Stomach (tissue), 4 donors: ENCODE measurements at regions not wholly inside any gene's neighbourhood (a gene's known extent, or its start where the extent isn't known, plus 50 kb on each side); places are given as distances from the start of the nearest gene placed in this dataset.
A peak's percentile ranks its signal among the peaks of the same experiment; 100 is the strongest.

Experiments used
- POLR2A ChIP-seq, 4 donors: fragments of 450-650 bp; IDR thresholded peaks; one replicate each; pipeline ENCODE4 v1.6.1; 2016; ENCODE audit warnings: antibody characterized with exemption in 4 of 4, control low read depth in 2 of 4, mild to moderate bottlenecking in 1 of 4, moderate library complexity in 1 of 4
- POLR2AphosphoS5 ChIP-seq, 3 donors: sonication (generic); formaldehyde crosslinking; IDR thresholded peaks; one replicate each; pipeline ENCODE4 v1.6.1; 2016; ENCODE audit warnings: antibody characterized with exemption in 3 of 3
- TF ChIP-seq, protein P1 (sequence below), 7 experiments: fragments of 450-650 bp in 4 of 7; fragments of 200-600 bp in 3 of 7; sonication (generic) in 3 of 7; IDR thresholded peaks; one replicate each; pipeline ENCODE4 v1.5.1; 2016 to 2019; ENCODE audit warnings: antibody characterized with exemption in 7 of 7, control low read depth in 2 of 7, mild to moderate bottlenecking in 1 of 7

DNA sequence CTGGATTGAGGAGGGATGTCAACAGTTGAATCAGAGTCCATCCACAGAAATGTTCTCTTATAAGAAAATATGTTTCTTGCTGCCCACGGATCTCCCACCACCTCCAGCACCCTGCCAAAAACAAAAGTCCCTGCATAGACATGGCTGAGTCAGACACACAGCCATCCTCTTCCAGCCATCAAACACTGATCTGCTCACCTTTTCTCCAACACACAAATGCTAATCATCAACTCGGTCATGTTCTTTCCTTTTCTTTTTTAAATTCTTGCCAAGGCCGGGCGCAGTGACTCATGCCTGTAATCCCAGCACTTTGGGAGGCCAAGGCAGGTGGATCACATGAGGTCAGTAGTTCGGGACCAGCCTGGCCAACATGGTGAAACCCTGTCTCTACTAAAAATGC, 110.7 kb upstream of the IL12A start:
- TF ChIP-seq POLR2AphosphoS5 (IDR thresholded peaks at IDR 0.05), result peak in 1 of 3 donors; percentile 3
- TF ChIP-seq, protein P1, sequence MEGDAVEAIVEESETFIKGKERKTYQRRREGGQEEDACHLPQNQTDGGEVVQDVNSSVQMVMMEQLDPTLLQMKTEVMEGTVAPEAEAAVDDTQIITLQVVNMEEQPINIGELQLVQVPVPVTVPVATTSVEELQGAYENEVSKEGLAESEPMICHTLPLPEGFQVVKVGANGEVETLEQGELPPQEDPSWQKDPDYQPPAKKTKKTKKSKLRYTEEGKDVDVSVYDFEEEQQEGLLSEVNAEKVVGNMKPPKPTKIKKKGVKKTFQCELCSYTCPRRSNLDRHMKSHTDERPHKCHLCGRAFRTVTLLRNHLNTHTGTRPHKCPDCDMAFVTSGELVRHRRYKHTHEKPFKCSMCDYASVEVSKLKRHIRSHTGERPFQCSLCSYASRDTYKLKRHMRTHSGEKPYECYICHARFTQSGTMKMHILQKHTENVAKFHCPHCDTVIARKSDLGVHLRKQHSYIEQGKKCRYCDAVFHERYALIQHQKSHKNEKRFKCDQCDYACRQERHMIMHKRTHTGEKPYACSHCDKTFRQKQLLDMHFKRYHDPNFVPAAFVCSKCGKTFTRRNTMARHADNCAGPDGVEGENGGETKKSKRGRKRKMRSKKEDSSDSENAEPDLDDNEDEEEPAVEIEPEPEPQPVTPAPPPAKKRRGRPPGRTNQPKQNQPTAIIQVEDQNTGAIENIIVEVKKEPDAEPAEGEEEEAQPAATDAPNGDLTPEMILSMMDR (IDR thresholded peaks at IDR 0.05), result no peak
- no peak for TF ChIP-seq POLR2A (IDR thresholded peaks at IDR 0.05)
